ENCODE measurements at regions not wholly inside any gene's neighbourhood (a gene's known extent, or its start where the extent isn't known, plus 50 kb on each side); places are given as distances from the start of the nearest gene placed in this dataset.
"Not testable (repeated sequence)": the region's sequence is repeated elsewhere in the genome, so short reads cannot be mapped to it uniquely, and the experiment has no call there.

DNA sequence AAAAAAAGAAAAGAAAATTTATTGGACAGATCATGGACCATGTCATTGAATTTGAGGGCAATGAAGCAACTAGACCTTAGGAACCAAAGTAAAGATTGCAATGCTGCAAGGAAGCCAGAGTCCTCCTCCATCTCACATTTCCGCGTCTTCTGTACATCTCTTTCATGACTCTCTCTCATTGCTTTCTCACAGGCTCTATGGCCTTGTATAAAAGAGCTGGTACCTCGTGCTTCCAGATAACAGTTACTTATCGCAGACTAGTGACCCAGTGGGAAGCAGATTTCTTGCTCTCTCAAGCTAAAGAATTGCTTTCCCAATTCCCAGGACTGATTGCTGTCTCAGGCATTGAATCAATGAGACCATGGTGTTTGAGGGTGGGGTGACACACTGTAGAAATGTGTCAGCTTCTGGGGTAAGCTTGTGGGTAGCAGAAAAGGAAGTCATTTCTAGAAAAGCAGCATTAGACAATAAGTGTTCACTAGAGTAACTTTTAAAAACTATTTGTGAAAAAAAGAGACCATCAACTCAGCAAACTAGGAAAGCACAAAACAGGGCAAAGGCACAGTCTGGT lies 635.3 kb downstream of the UTRN start:
- H3K27ac ChIP-seq, result no peak overlapping the region
- DNase-seq (ENCODE audit: low spot score), result no peak
- POLR2A ChIA-PET (ENCODE audit: low non-redundant PET), result no interaction called here
- CTCF ChIA-PET, result interaction anchor here (1.2 kb wide), 1 partner anchor 216 kb away, joined by 3 read pairs; no protein-coding TSS in a partner anchor
- no peak for TF ChIP-seq CTCF (conservative IDR thresholded peaks at IDR 0.05; ENCODE audit: low read depth)

DNA sequence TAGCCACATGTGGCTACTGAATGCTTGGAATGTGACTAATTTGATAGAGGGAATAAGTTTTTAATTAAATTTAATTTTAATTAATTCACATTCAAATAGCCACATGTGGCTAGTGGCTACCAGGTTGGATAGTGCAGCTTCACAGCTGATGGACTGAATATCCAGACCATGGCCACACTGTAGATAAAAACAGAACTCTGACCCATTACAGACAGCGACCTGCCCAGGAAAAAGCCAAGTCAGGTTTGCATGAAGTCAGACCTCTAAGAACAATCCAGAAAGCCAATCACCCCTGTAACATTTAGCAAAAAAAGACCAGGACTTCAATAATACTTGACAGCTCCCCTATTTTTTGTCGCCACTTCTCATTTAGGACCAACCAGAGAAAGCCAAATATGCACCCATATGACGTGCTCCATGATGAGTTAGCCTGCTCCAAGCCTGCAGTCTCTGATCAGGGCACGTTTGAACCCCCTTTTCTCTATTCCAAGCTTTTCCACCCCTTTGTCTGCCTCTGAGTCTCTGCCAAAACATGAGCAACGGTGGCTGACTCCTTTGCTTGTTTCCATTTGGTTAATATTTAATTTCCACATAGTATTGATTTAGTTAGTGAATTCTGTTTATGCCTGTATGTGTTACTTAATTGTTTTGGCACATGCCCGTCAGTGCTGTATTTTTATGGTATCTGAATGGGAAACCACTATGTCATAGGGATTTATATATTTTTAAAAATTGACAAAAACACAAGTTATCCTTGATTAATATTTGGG lies 636.3 kb downstream of the UTRN start:
- no peak overlapping the region for H3K27ac ChIP-seq
- CTCF ChIA-PET, result interaction anchor here (1.2 kb wide), 1 partner anchor 216 kb away, joined by 3 read pairs; no protein-coding TSS in a partner anchor
- TF ChIP-seq CTCF (conservative IDR thresholded peaks at IDR 0.05; ENCODE audit: low read depth), result no peak
- POLR2A ChIA-PET (ENCODE audit: low non-redundant PET), result no interaction called here
- DNase-seq (ENCODE audit: low spot score), result no peak

DNA sequence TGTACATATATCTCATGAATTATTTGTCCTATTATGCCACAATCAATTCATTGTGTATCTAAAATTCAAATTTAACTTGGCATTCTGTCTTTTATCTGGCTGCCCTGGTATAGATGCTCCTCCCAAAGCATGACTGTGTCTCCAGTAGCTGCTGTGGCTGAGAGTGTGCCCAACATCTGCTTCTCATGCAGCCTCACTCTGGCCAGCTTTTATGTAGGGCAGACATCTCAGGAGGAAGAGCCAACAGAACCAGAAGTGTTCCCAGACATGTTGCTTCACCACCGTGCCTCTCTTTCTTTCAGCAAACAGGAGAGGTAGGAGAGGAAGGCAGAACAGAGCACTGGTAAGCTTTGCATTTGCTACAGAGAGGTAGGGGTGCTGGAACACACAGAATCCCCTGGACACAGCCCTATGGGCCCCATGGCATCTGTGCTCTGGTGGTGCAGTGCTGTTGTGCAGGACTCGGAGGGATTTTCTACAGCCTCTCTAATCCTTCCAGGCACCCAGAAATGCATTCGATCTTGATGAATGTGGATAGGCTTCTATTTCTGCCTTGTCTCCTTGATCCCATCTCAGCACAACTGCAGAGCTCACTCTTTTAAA lies 637.1 kb downstream of the UTRN start:
- no peak for TF ChIP-seq CTCF (conservative IDR thresholded peaks at IDR 0.05; ENCODE audit: low read depth)
- ChIA-PET POLR2A (ENCODE audit: low non-redundant PET) (no interaction called here), CTCF (no interaction called here)
- no peak for DNase-seq (ENCODE audit: low spot score)
- H3K27ac ChIP-seq, result no peak overlapping the region

DNA sequence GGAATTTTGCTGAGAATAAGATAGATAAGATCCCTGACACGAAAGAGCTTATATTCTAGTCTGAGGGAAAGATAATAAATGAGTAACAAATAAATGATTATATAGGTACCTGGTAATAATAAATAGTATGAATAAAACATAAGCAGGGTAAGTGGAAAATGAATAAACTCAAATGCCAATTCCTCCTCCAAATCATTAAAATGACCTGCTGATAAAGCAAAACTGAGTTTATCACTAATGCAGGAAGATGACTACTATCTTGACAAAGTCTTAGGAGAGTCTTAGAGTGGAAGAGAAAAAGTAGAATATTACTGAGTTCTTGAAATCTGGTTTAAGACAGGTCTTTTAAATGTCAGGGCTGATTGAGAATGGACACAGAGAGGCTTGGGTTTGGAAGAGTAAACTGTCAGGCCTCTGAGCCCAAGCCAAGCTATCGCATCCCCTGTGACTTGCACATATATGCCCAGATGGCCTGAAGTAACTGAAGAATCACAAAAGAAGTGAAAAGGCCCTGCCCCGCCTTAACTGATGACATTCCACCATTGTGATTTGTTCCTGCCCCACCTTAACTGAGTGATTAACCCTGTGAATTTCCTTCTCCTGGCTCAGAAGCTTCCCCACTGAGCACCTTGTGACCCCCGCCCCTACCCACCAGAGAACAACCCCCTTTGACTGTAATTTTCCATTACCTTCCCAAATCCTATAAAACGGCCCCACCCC lies 637.8 kb downstream of the UTRN start:
- DNase-seq (ENCODE audit: low spot score); H3K27ac ChIP-seq; POLR2A ChIA-PET (ENCODE audit: low non-redundant PET); CTCF ChIA-PET: not testable (repeated sequence)

DNA sequence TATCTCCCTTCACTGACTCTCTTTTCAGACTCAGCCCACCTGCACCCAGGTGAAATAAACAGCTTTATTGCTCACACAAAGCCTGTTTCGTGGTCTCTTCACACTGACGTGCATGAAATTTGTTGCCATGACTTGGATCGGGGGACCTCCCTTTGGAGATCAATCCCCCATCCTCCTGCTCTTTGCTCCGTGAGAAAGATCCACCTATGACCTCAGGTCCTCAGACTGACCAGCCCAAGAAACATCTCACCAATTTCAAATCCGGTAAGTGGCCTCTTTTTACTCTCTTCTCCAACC lies 638.3 kb downstream of the UTRN start:
- POLR2A ChIA-PET (ENCODE audit: low non-redundant PET); DNase-seq (ENCODE audit: low spot score); CTCF ChIA-PET; H3K27ac ChIP-seq: not testable (repeated sequence)

DNA sequence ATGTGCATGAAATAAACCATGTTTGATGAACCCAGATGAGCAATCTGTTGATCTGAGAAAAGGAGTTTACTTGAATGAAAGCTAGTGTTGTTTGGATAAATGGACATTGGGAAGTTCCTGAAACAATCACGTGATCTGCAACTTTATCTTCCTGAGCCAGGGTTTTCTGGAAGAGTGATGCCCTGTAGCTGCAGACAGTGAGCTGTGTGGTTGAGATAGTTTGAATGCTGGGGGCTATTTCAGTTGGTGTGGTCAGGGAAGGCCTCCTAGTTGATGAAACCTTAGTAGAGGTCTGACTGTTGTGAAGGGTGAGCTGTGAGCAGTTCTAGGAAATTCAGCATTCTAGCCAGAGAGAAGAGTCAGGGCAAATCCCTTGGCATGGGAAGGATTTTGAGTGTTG lies 643.7 kb downstream of the UTRN start:
- CTCF ChIA-PET, result no interaction called here
- H3K27ac ChIP-seq, result no peak overlapping the region
- no peak for DNase-seq (ENCODE audit: low spot score)
- TF ChIP-seq CTCF (conservative IDR thresholded peaks at IDR 0.05; ENCODE audit: low read depth), result no peak
- POLR2A ChIA-PET (ENCODE audit: low non-redundant PET), result no interaction called here

- CTCF ChIA-PET, result no interaction called here
- no peak overlapping the region for H3K27ac ChIP-seq
- DNase-seq (ENCODE audit: low spot score), result no peak
- no peak for TF ChIP-seq CTCF (conservative IDR thresholded peaks at IDR 0.05; ENCODE audit: low read depth)
- POLR2A ChIA-PET (ENCODE audit: low non-redundant PET), result no interaction called here
Observed at GRCh38 chr6:144929262-144929661, 644.1 kb downstream of the UTRN start.

Measured in RWPE1 (cell line).